Fibroblast of skin of back (primary cell): ENCODE measurements at regions not wholly inside any gene's neighbourhood (a gene's known extent, or its start where the extent isn't known, plus 50 kb on each side); places are given as distances from the start of the nearest gene placed in this dataset.

ENCODE experiments used
- DNase-seq: peaks from one replicate; pipeline ENCODE4 v3.0.0-alpha.2; 2013

GRCh38 chr4:169807934-169808509, 50.3 kb upstream of the HPF1 start:
- no peak for DNase-seq
